CD14-positive monocyte (primary cell): ENCODE measurements at regions not wholly inside any gene's neighbourhood (a gene's known extent, or its start where the extent isn't known, plus 50 kb on each side); places are given as distances from the start of the nearest gene placed in this dataset.
A peak's percentile ranks its signal among the peaks of the same experiment; 100 is the strongest.
"Not testable (repeated sequence)": the region's sequence is repeated elsewhere in the genome, so short reads cannot be mapped to it uniquely, and the experiment has no call there.

Experiments used
- DNase-seq, 3 donors: peaks; one replicate each; pipeline ENCODE4 v3.0.0-alpha.2; 2011 to 2022
- H2AFZ ChIP-seq: 2 replicates; pipeline ENCODE4 v1.6.0; 2012; ENCODE audit warnings: mild to moderate bottlenecking, low read depth, low read length, inconsistent platforms; ENCODE audit not compliant: insufficient read depth, poor library complexity, severe bottlenecking
- H3K27ac ChIP-seq, 2 donors: 1 replicate in 1 of 2; 2 replicates in 1 of 2; pipeline ENCODE4 v1.5.1; 2012 to 2013; ENCODE audit warnings: low read length in 2 of 2, control low read depth in 1 of 2, inconsistent platforms in 1 of 2, low read depth in 1 of 2, mild to moderate bottlenecking in 1 of 2
- H3K27me3 ChIP-seq, 2 donors: one replicate each; pipeline versions ENCODE4 v1.6.0 to v1.6.1; 2011 to 2013; ENCODE audit warnings: low read length in 2 of 2; ENCODE audit not compliant: control insufficient read depth in 2 of 2, insufficient read depth in 2 of 2
- H3K36me3 ChIP-seq, 2 donors: replicated peaks in 1 of 2; 1 replicate in 1 of 2; 2 replicates in 1 of 2; pipeline versions ENCODE4 v1.5.1 to v1.6.1; 2012 to 2013; ENCODE audit warnings: low read length in 2 of 2, control low read depth in 1 of 2, inconsistent platforms in 1 of 2, mild to moderate bottlenecking in 1 of 2; ENCODE audit not compliant: insufficient read depth in 2 of 2, control insufficient read depth in 1 of 2
- H3K4me1 ChIP-seq, 2 donors: 1 replicate in 1 of 2; 2 replicates in 1 of 2; pipeline versions ENCODE4 v1.5.1 to v1.6.1; 2012 to 2013; ENCODE audit warnings: low read length in 2 of 2, control low read depth in 1 of 2, inconsistent platforms in 1 of 2, mild to moderate bottlenecking in 1 of 2, moderate library complexity in 1 of 2; ENCODE audit not compliant: insufficient read depth in 2 of 2, control insufficient read depth in 1 of 2
- H3K4me2 ChIP-seq: replicated peaks from 2 replicates; pipeline ENCODE3; 2012; ENCODE audit warnings: low read length, moderate library complexity, mild to moderate bottlenecking; ENCODE audit not compliant: poor library complexity, severe bottlenecking; ENCODE audit errors: extremely low read depth
- H3K4me3 ChIP-seq, 3 experiments: fragments of 200-600 bp in 1 of 3; sonication (generic) in 1 of 3; replicated peaks in 1 of 3; 1 replicate in 2 of 3; 2 replicates in 1 of 3; pipeline ENCODE4 v1.5.1; 2011 to 2013; ENCODE audit warnings: low read length in 3 of 3, mild to moderate bottlenecking in 3 of 3, control low read depth in 2 of 3, low read depth in 2 of 3, inconsistent platforms in 1 of 3, moderate library complexity in 1 of 3
- H3K79me2 ChIP-seq: 2 replicates; pipeline ENCODE4 v1.6.0; 2012; ENCODE audit warnings: mild to moderate bottlenecking, control low read depth, inconsistent platforms, low read length, moderate library complexity; ENCODE audit not compliant: insufficient read depth
- H3K9ac ChIP-seq: 2 replicates; pipeline ENCODE4 v1.6.0; 2017; ENCODE audit warnings: low read length, mild to moderate bottlenecking; ENCODE audit not compliant: insufficient read depth, poor library complexity, severe bottlenecking
- H3K9me3 ChIP-seq, 2 donors: replicated peaks in 1 of 2; 1 replicate in 1 of 2; 2 replicates in 1 of 2; pipeline versions ENCODE4 v1.5.1 to v1.6.1; 2012 to 2013; ENCODE audit warnings: low read length in 2 of 2, control low read depth in 1 of 2; ENCODE audit not compliant: control insufficient read depth in 1 of 2, insufficient read depth in 1 of 2
- H4K20me1 ChIP-seq: 2 replicates; pipeline ENCODE4 v1.6.0; 2012; ENCODE audit warnings: mild to moderate bottlenecking, low read length, control low read depth, moderate library complexity; ENCODE audit not compliant: insufficient read depth
- H3K27ac Mint-ChIP-seq, 7 donors: one replicate each; pipeline ENCODE4 v1.8.0; 2020; ENCODE audit warnings: mild to moderate bottlenecking in 7 of 7, mixed read lengths in 7 of 7, moderate library complexity in 6 of 7, inconsistent platforms in 2 of 7
- H3K27me3 Mint-ChIP-seq, 3 donors: one replicate each; pipeline ENCODE4 v1.8.0; 2021 to 2022; ENCODE audit warnings: low read depth in 3 of 3, mild to moderate bottlenecking in 3 of 3, mixed read lengths in 3 of 3, moderate library complexity in 3 of 3, inconsistent platforms in 1 of 3
- H3K36me3 Mint-ChIP-seq, 2 donors: one replicate each; pipeline ENCODE4 v1.8.0; 2020; ENCODE audit warnings: mixed read lengths in 2 of 2, inconsistent platforms in 1 of 2, mild to moderate bottlenecking in 1 of 2
- H3K4me1 Mint-ChIP-seq: one replicate; pipeline ENCODE4 v1.8.0; 2020; ENCODE audit warnings: mild to moderate bottlenecking, mixed read lengths
- H3K4me3 Mint-ChIP-seq, 2 donors: one replicate each; pipeline ENCODE4 v1.8.0; 2020; ENCODE audit warnings: mild to moderate bottlenecking in 2 of 2, mixed read lengths in 2 of 2, moderate library complexity in 1 of 2
- H3K9me3 Mint-ChIP-seq, 7 donors: one replicate each; pipeline ENCODE4 v1.8.0; 2020 to 2022; ENCODE audit warnings: mixed read lengths in 7 of 7, mild to moderate bottlenecking in 6 of 7, moderate library complexity in 6 of 7, inconsistent platforms in 2 of 7
- CTCF ChIP-seq: fragments of 200-600 bp; IDR thresholded peaks from one replicate; pipeline ENCODE4 v1.8.0; 2022; ENCODE audit warnings: antibody characterized with exemption, mild to moderate bottlenecking
- WGBS: methylation state at CpG from one replicate; pipeline ENCODE4 v1.1.5; 2013; ENCODE audit warnings: missing lambda C conversion rate; ENCODE audit not compliant: insufficient coverage; 5-methylcytosine and 5-hydroxymethylcytosine counted together
- intact Hi-C, 2 donors: fragments of 100-400 bp; cut with micrococcal nuclease; formaldehyde crosslinking; loops; one replicate each; pipeline versions ENCODE4 v1.15.0 to v1.15.1; 2023

- DNase-seq, result peak in 2 of 3 donors; percentile 6 to 14
These were observed 151.1 kb downstream of the ZNF281 start for GRCh38 chr1:200258447-200259375.

GRCh38 chr1:200257235-200257634, 152.6 kb downstream of the ZNF281 start:
- 98% methylated on average over 9 of the region's 10 CpGs for WGBS
- no peak overlapping the region for H3K4me2 ChIP-seq

More at GRCh38 chr1:200258447-200259375, 151.1 kb downstream of the ZNF281 start:
- WGBS, result 92% methylated on average over 2 of the region's 10 CpGs
- Mint-ChIP-seq H3K4me3 (no peak overlapping the region), H3K27me3 (peaks cover 0 to 1% (median 0%) of the 10 kb centered on the region in 3 donors), H3K4me1 (no peaks in the 10 kb centered on the region), H3K9me3 (no peaks in the 10 kb centered on the region), H3K27ac (no peak overlapping the region), H3K36me3 (no peaks in the 10 kb centered on the region)
- H3K27me3 ChIP-seq, result no peaks in the 10 kb centered on the region
- no peaks in the 10 kb centered on the region for H3K79me2 ChIP-seq
- no peak overlapping the region for H3K4me2 ChIP-seq
- no peaks in the 10 kb centered on the region for H3K36me3 ChIP-seq
- no peak overlapping the region for H3K27ac ChIP-seq
- H4K20me1 ChIP-seq, result no peaks in the 10 kb centered on the region
- peak; percentile 72 for TF ChIP-seq CTCF
- H2AFZ ChIP-seq, result no peak overlapping the region
- intact Hi-C loops, result no loop called here
- H3K4me1 ChIP-seq, result no peaks in the 10 kb centered on the region
- no peak overlapping the region for H3K9ac ChIP-seq
- H3K4me3 ChIP-seq, result no peak overlapping the region
- no peaks in the 10 kb centered on the region for H3K9me3 ChIP-seq

GRCh38 chr1:200254602-200255001, 155.2 kb downstream of the ZNF281 start:
- no CpG with 5 or more reads among the region's 9 CpGs for WGBS
- H3K9me3 Mint-ChIP-seq, H3K9ac ChIP-seq, H3K27ac ChIP-seq, H3K4me2 ChIP-seq, H3K27me3 ChIP-seq, H3K79me2 ChIP-seq, H3K9me3 ChIP-seq, H3K4me1 ChIP-seq, intact Hi-C loops, H3K4me3 Mint-ChIP-seq, H2AFZ ChIP-seq, H3K4me3 ChIP-seq, H3K36me3 Mint-ChIP-seq, H3K27me3 Mint-ChIP-seq, DNase-seq, H3K27ac Mint-ChIP-seq, H3K4me1 Mint-ChIP-seq, H4K20me1 ChIP-seq, H3K36me3 ChIP-seq: not testable (repeated sequence)

More at GRCh38 chr1:200257235-200257634, 152.6 kb downstream of the ZNF281 start:
- Histone ChIP-seq H3K27me3 (no peaks in the 10 kb centered on the region), H3K4me3 (no peak overlapping the region), H3K79me2 (no peaks in the 10 kb centered on the region), H4K20me1 (no peaks in the 10 kb centered on the region), H3K9ac (no peak overlapping the region), H3K27ac (no peak overlapping the region), H3K9me3 (no peaks in the 10 kb centered on the region), H3K36me3 (no peaks in the 10 kb centered on the region), H3K4me1 (no peaks in the 10 kb centered on the region), H2AFZ (no peak overlapping the region)
- no peak overlapping the region for H3K4me3 Mint-ChIP-seq
- intact Hi-C loops, result no loop called here
- H3K27ac Mint-ChIP-seq, result no peak overlapping the region
- no peaks in the 10 kb centered on the region for H3K4me1 Mint-ChIP-seq
- peaks cover 0 to 1% (median 0%) of the 10 kb centered on the region in 3 donors for H3K27me3 Mint-ChIP-seq
- H3K9me3 Mint-ChIP-seq, result no peaks in the 10 kb centered on the region
- no peak for DNase-seq
- no peak for TF ChIP-seq CTCF
- H3K36me3 Mint-ChIP-seq, result no peaks in the 10 kb centered on the region
